ENCODE measurements at regions not wholly inside any gene's neighbourhood (a gene's known extent, or its start where the extent isn't known, plus 50 kb on each side); places are given as distances from the start of the nearest gene placed in this dataset.
"Not testable (repeated sequence)": the region's sequence is repeated elsewhere in the genome, so short reads cannot be mapped to it uniquely, and the experiment has no call there.

- no peak overlapping the region for H2AFZ ChIP-seq (ENCODE audit: low read length)
- no peaks in the 10 kb centered on the region for H4K20me1 ChIP-seq (ENCODE audit: control insufficient read depth, insufficient read depth, insufficient read length)
- Mint-ChIP-seq H3K9me3 (no peaks in the 10 kb centered on the region; a peak in 1 of 5 replicates), H3K4me1 (no peaks in the 10 kb centered on the region), H3K4me3 (no peak overlapping the region), H3K36me3 (ENCODE audit: insufficient read depth in 1 of 3, low read depth in 3 of 3) (peaks cover 5 to 12% (median 9%) of the 10 kb centered on the region in 3 experiments; a peak in 6 of 7 replicates), H3K27me3 (ENCODE audit: low read depth) (no peaks in the 10 kb centered on the region), H3K27ac (no peak overlapping the region)
- H3K4ac ChIP-seq (ENCODE audit: low read depth, low read length), result no peak overlapping the region
- H2BK5ac ChIP-seq (ENCODE audit: insufficient read length, low read length), result no peak overlapping the region
- H3K79me1 ChIP-seq (ENCODE audit: insufficient read depth, low read depth, low read length, poor library complexity, severe bottlenecking), result no peaks in the 10 kb centered on the region
- no peak overlapping the region for H3K4me2 ChIP-seq (ENCODE audit: insufficient read depth, insufficient read length, low read length)
- no peak overlapping the region for H3K56ac ChIP-seq (ENCODE audit: insufficient read length, low read depth, low read length)
- H4K8ac ChIP-seq (replicated peaks; ENCODE audit: insufficient read length, low read depth, low read length), result no peak overlapping the region
- no peak overlapping the region for H2BK15ac ChIP-seq (ENCODE audit: low read depth, low read length)
- H3T11ph ChIP-seq (ENCODE audit: low read length), result no peak overlapping the region
- no peaks in the 10 kb centered on the region for H3K79me2 ChIP-seq (ENCODE audit: insufficient read depth, low read length)
- H3K18ac ChIP-seq (ENCODE audit: insufficient read length, low read depth, low read length), result no peak overlapping the region
- no CpG with 5 or more reads among the region's 4 CpGs for WGBS (ENCODE audit: extremely low coverage, insufficient read length, low lambda C conversion rate)
- no peak overlapping the region for H3K14ac ChIP-seq (ENCODE audit: insufficient read depth, low read length)
- no peaks in the 10 kb centered on the region for H3K4me1 ChIP-seq (ENCODE audit: insufficient read depth, low read length)
- no peak overlapping the region for H4K91ac ChIP-seq (ENCODE audit: insufficient read length, low read depth, low read length)
- H3K23me2 ChIP-seq (ENCODE audit: insufficient read length, low read depth, low read length, poor library complexity, severe bottlenecking), result no peaks in the 10 kb centered on the region
- no peaks in the 10 kb centered on the region for H3K9me3 ChIP-seq (ENCODE audit: control insufficient read depth, low read depth, low read length)
- no peak overlapping the region for H2BK12ac ChIP-seq (ENCODE audit: insufficient read length, low read depth, low read length)
- no peak for TF ChIP-seq CTCF (conservative IDR thresholded peaks at IDR 0.05)
- DNase-seq, result no peak
- H3K27me3 ChIP-seq (ENCODE audit: insufficient read depth, low read length), result no peaks in the 10 kb centered on the region
- no peak overlapping the region for H3K27ac ChIP-seq (ENCODE audit: insufficient read length, low read depth, low read length)
- no peak overlapping the region for H2AK5ac ChIP-seq (ENCODE audit: insufficient read length, low read length)
- no peak overlapping the region for H2BK120ac ChIP-seq (ENCODE audit: low read depth, low read length, poor library complexity, severe bottlenecking)
- H3K23ac ChIP-seq (ENCODE audit: insufficient read length, low read depth, low read length), result no peak overlapping the region
- no peak overlapping the region for H4K5ac ChIP-seq (ENCODE audit: insufficient read length, low read depth, low read length)
- no peak overlapping the region for H3K9ac ChIP-seq (ENCODE audit: extremely low read depth, insufficient read length, low read length)
- H2BK20ac ChIP-seq (ENCODE audit: low read depth, low read length, poor library complexity, severe bottlenecking), result no peak overlapping the region
Observed at GRCh38 chr16:27660507-27660906, 110.6 kb downstream of the KATNIP start.

GRCh38 chr16:27663235-27663634, 113.3 kb downstream of the KATNIP start:
- not testable (repeated sequence) for H2BK12ac ChIP-seq (ENCODE audit: insufficient read length, low read depth, low read length); H4K8ac ChIP-seq (replicated peaks; ENCODE audit: insufficient read length, low read depth, low read length); H2BK20ac ChIP-seq (ENCODE audit: low read depth, low read length, poor library complexity, severe bottlenecking); H3K79me2 ChIP-seq (ENCODE audit: insufficient read depth, low read length); H3T11ph ChIP-seq (ENCODE audit: low read length); H3K23ac ChIP-seq (ENCODE audit: insufficient read length, low read depth, low read length); H4K20me1 ChIP-seq (ENCODE audit: control insufficient read depth, insufficient read depth, insufficient read length); H3K27me3 Mint-ChIP-seq (ENCODE audit: low read depth); H3K9me3 ChIP-seq (ENCODE audit: control insufficient read depth, low read depth, low read length); H3K4me3 Mint-ChIP-seq; DNase-seq; H3K4ac ChIP-seq (ENCODE audit: low read depth, low read length); H3K79me1 ChIP-seq (ENCODE audit: insufficient read depth, low read depth, low read length, poor library complexity, severe bottlenecking); H3K23me2 ChIP-seq (ENCODE audit: insufficient read length, low read depth, low read length, poor library complexity, severe bottlenecking); H3K4me1 Mint-ChIP-seq; H4K5ac ChIP-seq (ENCODE audit: insufficient read length, low read depth, low read length); H2AK5ac ChIP-seq (ENCODE audit: insufficient read length, low read length); H3K4me2 ChIP-seq (ENCODE audit: insufficient read depth, insufficient read length, low read length); H3K36me3 Mint-ChIP-seq (ENCODE audit: insufficient read depth in 1 of 3, low read depth in 3 of 3); H2BK15ac ChIP-seq (ENCODE audit: low read depth, low read length); H3K9me3 Mint-ChIP-seq; H3K14ac ChIP-seq (ENCODE audit: insufficient read depth, low read length); H3K9ac ChIP-seq (ENCODE audit: extremely low read depth, insufficient read length, low read length); H3K27ac Mint-ChIP-seq; H2BK120ac ChIP-seq (ENCODE audit: low read depth, low read length, poor library complexity, severe bottlenecking); H3K27me3 ChIP-seq (ENCODE audit: insufficient read depth, low read length); H2BK5ac ChIP-seq (ENCODE audit: insufficient read length, low read length); H3K27ac ChIP-seq (ENCODE audit: insufficient read length, low read depth, low read length); H3K18ac ChIP-seq (ENCODE audit: insufficient read length, low read depth, low read length); H3K4me1 ChIP-seq (ENCODE audit: insufficient read depth, low read length); H2AFZ ChIP-seq (ENCODE audit: low read length); H4K91ac ChIP-seq (ENCODE audit: insufficient read length, low read depth, low read length); H3K56ac ChIP-seq (ENCODE audit: insufficient read length, low read depth, low read length)
- no CpG with 5 or more reads among the region's 7 CpGs for WGBS (ENCODE audit: extremely low coverage, insufficient read length, low lambda C conversion rate)
